Aorta (tissue), 5 donors: ENCODE measurements at regions not wholly inside any gene's neighbourhood (a gene's known extent, or its start where the extent isn't known, plus 50 kb on each side); places are given as distances from the start of the nearest gene placed in this dataset.

Experiments
- ATAC-seq: fragments of 200-7000 bp; cut with Tn5 transposase; one replicate; pipeline ENCODE4 v1.9.1; 2022; ENCODE audit warnings: moderate library complexity; ENCODE audit not compliant: low FRiP score
- DNase-seq, 2 donors: peaks; one replicate each; pipeline ENCODE4 v3.0.0-alpha.2; 2020
- H3K27ac ChIP-seq, 2 donors: one replicate each; pipeline ENCODE4 v1.5.1; 2013; ENCODE audit warnings: low read length in 2 of 2, mild to moderate bottlenecking in 2 of 2, moderate library complexity in 2 of 2, control low read depth in 1 of 2, inconsistent platforms in 1 of 2, low read depth in 1 of 2
- H3K27me3 ChIP-seq, 2 donors: one replicate each; pipeline ENCODE4 v1.6.1; 2013; ENCODE audit warnings: control low read depth in 1 of 2, low read length in 1 of 2, mild to moderate bottlenecking in 1 of 2, moderate library complexity in 1 of 2; ENCODE audit not compliant: insufficient read depth in 2 of 2, control insufficient read depth in 1 of 2
- H3K36me3 ChIP-seq, 2 donors: one replicate each; pipeline ENCODE4 v1.6.1; 2013; ENCODE audit warnings: control low read depth in 1 of 2, low read length in 1 of 2, mild to moderate bottlenecking in 1 of 2; ENCODE audit not compliant: insufficient read depth in 2 of 2, control insufficient read depth in 1 of 2
- H3K4me1 ChIP-seq, 2 donors: one replicate each; pipeline ENCODE4 v1.6.1; 2013; ENCODE audit warnings: low read length in 2 of 2, control low read depth in 1 of 2, mild to moderate bottlenecking in 1 of 2, moderate library complexity in 1 of 2; ENCODE audit not compliant: insufficient read depth in 2 of 2, control insufficient read depth in 1 of 2
- H3K4me3 ChIP-seq, 2 donors: one replicate each; pipeline ENCODE4 v1.5.1; 2013; ENCODE audit warnings: low read length in 2 of 2, control low read depth in 1 of 2, mild to moderate bottlenecking in 1 of 2
- H3K9me3 ChIP-seq: one replicate; pipeline ENCODE4 v1.6.1; 2013; ENCODE audit warnings: mild to moderate bottlenecking, low read length; ENCODE audit not compliant: control insufficient read depth
- WGBS, 2 donors: extraction: QIAGEN DNeasy Blood & Tissue Kit; methylation state at CpG; one replicate each; pipeline ENCODE4 v1.1.7; 2013; 5-methylcytosine and 5-hydroxymethylcytosine counted together
- intact Hi-C, 2 donors: fragments of 100-400 bp; cut with DNase I; formaldehyde crosslinking; loops; one replicate each; pipeline versions ENCODE4 v1.14.2 to v1.15.0; 2022
- donor health status: healthy with polysubstance abuse.
- donor health status: Bipolar disorder and iron deficiency.
- donor health status: DM: no; HTN: no; CAD: no.
- donor health status: DM: no; HTN: no; CAD: no.
- donor health status: DM: yes; HTN: yes; CAD: no.

DNA sequence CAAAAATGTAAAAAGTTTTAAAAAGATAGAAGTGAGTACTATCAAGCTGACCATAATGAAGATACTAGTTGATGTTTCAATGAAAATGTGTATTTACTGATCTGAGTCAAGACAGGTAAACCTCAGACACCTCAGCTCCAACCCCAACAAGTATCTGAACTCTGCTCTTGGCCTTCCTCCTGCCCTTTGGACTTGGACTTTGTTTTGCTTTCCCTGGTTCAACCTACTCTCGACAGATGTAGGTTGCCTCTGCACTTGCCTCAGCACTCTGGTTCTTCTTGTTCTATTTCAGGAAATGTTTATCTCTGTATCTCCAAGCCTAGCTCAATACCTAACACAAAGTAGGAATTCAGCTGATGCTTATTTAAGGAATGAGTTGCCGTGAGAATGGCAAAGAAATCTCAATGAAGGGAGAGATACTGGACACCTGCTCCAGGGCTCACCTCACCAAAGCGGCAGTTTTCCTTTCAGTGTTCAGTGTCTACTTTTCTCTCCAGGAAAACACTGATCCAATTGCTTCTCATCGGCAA, 248.8 kb upstream of the CTAGE1 start:
- peaks cover 4 to 6% of the 10 kb centered on the region in 2 donors for H3K4me1 ChIP-seq
- ATAC-seq, result no peak
- no peaks in the 10 kb centered on the region for H3K9me3 ChIP-seq
- H3K4me3 ChIP-seq, result no peak overlapping the region
- WGBS, 2 donors, result 56 to 63% methylated on average over 4 of the region's 4 CpGs
- no peak overlapping the region for H3K27ac ChIP-seq
- H3K36me3 ChIP-seq, result no peaks in the 10 kb centered on the region
- no peaks in the 10 kb centered on the region for H3K27me3 ChIP-seq
- DNase-seq, result no peak
- intact Hi-C loops, result no loop called here

DNA sequence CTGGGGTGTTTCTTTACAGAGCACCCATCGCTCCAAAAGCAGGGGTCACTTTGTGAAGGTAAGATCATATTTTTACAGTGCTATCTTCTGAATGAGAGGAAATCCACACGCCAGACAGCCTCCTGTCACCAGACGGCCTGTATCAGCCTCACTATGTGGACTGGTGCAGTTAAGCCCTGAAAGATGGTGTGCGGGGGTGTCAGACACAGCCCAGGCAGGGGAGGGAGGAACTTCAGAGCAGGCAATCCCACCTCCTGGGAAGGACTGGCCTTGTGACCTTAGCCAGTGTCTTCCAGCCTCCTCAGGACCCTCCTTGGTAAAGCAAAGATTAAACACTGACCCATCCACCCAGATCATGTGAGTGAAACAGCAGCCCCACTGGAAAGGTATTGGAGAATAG, 249.4 kb upstream of the CTAGE1 start:
- Histone ChIP-seq H3K27ac (no peak overlapping the region), H3K9me3 (no peaks in the 10 kb centered on the region), H3K36me3 (no peaks in the 10 kb centered on the region), H3K27me3 (no peaks in the 10 kb centered on the region), H3K4me1 (peaks cover 4 to 6% of the 10 kb centered on the region in 2 donors), H3K4me3 (no peak overlapping the region)
- ATAC-seq, result no peak
- intact Hi-C loops, result no loop called here
- 91 to 92% methylated on average over 4 of the region's 4 CpGs for WGBS, 2 donors
- no peak for DNase-seq

DNA sequence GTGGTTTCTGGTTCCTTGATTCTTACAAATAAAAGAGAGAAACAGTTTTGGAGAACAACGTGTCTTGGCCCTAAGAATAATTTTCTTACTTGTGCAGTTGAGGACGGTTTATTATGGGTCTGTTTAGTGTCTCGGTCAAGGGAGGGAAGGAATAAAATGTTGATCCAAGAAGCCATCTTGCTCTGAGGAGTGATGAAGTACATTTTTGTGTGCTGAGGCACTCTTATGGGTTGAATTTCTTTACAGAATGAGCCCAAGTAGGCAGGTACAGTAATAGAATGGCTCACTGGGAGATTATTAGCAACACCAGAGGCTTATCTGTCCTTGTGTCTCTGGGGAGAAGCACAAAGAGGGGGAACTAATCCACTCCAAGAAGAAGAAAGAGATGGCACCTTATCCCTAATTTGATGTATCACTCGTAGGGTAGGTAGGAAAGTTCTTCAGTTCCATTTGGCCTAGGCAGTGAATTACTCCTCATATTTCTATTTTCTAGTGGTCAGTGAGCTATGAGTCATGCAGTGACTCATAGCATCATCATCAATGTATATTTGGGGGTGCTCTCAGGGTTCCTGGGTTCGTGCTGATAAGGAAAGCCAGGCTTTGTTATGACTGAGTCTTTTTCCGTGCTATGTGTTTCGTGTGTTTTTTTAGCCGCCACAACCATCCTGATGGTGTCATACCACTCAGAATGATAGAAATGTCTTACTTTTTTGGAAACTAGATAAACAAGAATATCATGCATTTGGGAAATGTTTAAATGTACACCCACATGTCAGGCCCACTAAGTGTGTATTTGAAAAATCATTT, 250.1 kb upstream of the CTAGE1 start:
- no peaks in the 10 kb centered on the region for H3K36me3 ChIP-seq
- peaks cover 4 to 6% of the 10 kb centered on the region in 2 donors for H3K4me1 ChIP-seq
- intact Hi-C loops, result no loop called here
- H3K27ac ChIP-seq, result no peak overlapping the region
- no peaks in the 10 kb centered on the region for H3K27me3 ChIP-seq
- no peaks in the 10 kb centered on the region for H3K9me3 ChIP-seq
- WGBS, 2 donors, result 16 to 17% methylated on average over 8 of the region's 8 CpGs
- no peak for ATAC-seq
- no peak for DNase-seq
- no peak overlapping the region for H3K4me3 ChIP-seq

DNA sequence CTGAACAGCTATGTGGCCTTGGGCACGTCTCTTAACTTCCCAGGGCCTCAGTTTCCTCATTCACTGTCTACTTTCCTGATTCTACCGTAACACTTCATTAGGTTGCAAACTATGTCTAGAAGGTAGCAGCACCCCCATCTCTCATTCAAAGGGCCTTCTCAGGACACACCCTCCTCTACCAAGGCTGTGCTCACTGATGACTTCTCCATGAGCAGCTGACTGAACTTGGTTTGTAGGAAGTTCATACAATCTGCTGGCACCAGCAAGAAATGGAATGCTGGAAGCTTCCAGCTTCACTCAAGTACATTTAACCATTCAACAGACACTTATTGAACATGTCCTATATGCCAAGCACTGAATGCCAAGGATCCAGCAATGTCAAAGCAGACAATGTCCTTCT, 250.8 kb upstream of the CTAGE1 start:
- intact Hi-C loops, result no loop called here
- Histone ChIP-seq H3K4me3 (no peak overlapping the region), H3K4me1 (peaks cover 4 to 6% of the 10 kb centered on the region in 2 donors), H3K27ac (no peak overlapping the region), H3K9me3 (no peaks in the 10 kb centered on the region), H3K27me3 (no peaks in the 10 kb centered on the region), H3K36me3 (no peaks in the 10 kb centered on the region)
- WGBS, 2 donors, result 48 to 70% methylated on average over 2 of the region's 2 CpGs
- no peak for ATAC-seq
- no peak for DNase-seq

DNA sequence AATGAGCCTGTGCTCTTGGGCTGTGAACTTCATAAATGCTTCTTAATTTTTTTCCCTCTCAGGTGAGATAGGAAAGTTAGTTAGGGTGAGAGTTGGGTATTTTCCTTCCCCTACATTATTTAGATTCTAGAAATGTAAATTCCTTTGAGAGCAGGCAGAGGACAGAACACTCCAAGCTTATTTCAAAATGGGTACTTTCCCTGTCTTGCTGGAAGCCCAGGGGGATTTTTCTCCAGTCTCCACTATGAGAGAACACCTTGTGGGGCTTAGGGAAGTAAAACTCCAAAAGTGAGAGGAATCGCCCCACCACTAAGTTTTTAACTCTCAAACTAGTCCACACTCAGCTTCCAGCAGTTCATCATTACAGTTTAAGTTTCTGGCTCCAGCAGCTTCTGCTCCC, 253.2 kb upstream of the CTAGE1 start:
- WGBS, 2 donors, result 40 to 59% methylated on average over 1 of the region's 1 CpG
- H3K9me3 ChIP-seq, result peaks cover 1% of the 10 kb centered on the region
- H3K4me3 ChIP-seq, result no peak overlapping the region
- no peak for ATAC-seq
- no peaks in the 10 kb centered on the region for H3K27me3 ChIP-seq
- no peak for DNase-seq
- H3K36me3 ChIP-seq, result no peaks in the 10 kb centered on the region
- intact Hi-C loops, result no loop called here
- H3K27ac ChIP-seq, result no peak overlapping the region
- H3K4me1 ChIP-seq, result peaks cover 4 to 6% of the 10 kb centered on the region in 2 donors

DNA sequence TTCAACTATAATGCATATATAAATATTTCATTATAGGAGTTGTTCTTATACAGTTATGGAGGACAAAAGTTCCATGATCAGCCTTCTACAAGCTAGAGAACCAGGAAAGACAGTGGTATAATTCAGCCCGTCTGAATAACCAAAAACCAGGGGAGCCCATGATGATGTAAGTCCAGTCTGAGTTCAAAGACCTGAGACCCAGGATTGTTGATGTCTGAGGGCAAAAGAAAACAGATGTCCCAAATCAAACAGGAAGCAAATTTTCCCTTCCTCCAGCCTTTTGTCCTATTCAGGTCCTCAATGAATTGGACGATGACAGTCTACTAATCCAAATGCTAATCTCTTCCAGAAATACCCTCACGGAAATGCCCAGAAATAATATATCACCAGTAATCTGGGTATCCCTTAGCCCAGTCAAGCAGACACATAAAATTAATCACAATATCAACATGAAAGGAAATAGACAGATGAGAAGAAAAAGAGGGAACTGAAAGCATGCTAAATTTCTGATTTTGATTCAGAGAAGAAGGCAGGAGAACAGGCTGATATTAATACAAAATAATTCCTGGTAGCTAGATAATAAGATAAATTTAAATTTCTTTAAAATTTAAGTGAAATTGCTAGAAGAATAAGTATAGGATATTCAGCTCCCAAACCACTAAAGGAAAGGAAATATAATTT, 255.6 kb upstream of the CTAGE1 start:
- Histone ChIP-seq H3K27ac (no peak overlapping the region), H3K4me1 (peaks cover 2 to 3% of the 10 kb centered on the region in 2 donors), H3K27me3 (no peaks in the 10 kb centered on the region), H3K36me3 (no peaks in the 10 kb centered on the region), H3K9me3 (peaks cover 1% of the 10 kb centered on the region), H3K4me3 (no peak overlapping the region)
- DNase-seq (no peak), ATAC-seq (no peak)
- intact Hi-C loops, result no loop called here
- 61 to 96% methylated on average over 3 of the region's 3 CpGs for WGBS, 2 donors

DNA sequence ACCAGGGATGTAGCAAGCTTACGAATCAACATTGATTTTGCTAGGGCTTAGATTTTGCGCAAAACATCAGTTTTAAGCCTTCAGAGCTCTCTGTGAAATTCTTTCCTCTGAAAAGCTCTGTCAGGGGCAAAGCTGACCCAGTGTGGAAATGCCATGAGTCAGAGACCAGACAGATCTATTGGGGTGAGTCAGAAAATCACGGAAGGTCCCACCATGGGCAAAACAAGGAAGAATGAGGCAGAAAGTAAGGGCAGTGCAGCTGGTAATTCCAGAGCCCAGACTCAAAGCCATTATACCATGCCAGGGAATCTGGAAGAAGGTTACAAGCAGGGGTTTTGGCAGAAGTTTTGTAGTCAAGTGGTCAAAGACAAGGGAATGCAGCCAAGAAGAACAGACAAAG, 256.6 kb upstream of the CTAGE1 start:
- no peak overlapping the region for H3K4me3 ChIP-seq
- H3K9me3 ChIP-seq, result peaks cover 1% of the 10 kb centered on the region
- intact Hi-C loops, result no loop called here
- no peaks in the 10 kb centered on the region for H3K36me3 ChIP-seq
- no peak for DNase-seq
- ATAC-seq, result no peak
- no peaks in the 10 kb centered on the region for H3K4me1 ChIP-seq
- H3K27ac ChIP-seq, result no peak overlapping the region
- 48 to 52% methylated on average over 3 of the region's 3 CpGs for WGBS, 2 donors
- H3K27me3 ChIP-seq, result no peaks in the 10 kb centered on the region

DNA sequence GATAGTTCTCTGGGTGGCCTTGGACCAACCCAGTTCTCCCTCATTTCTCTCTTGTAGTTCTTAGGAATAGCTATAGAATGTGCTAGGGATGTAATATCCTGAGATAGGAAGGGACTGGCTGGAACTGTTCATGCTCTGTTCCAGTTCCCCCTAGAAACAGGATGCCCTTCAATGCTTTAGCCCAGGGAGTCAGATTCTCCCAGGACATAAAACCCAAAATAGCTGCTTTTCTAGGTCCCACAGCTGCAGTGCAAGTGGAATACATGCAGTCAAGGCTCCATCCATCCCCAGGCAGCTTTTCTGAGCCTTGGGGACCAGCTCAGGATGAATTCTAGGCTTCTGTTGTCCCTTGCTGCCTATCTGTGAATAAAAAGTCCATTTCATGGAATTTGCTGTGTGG, 257.3 kb upstream of the CTAGE1 start:
- DNase-seq (no peak), ATAC-seq (no peak)
- Histone ChIP-seq H3K9me3 (peaks cover 1% of the 10 kb centered on the region), H3K4me1 (no peaks in the 10 kb centered on the region), H3K4me3 (no peak overlapping the region), H3K36me3 (no peaks in the 10 kb centered on the region), H3K27me3 (no peaks in the 10 kb centered on the region), H3K27ac (no peak overlapping the region)
- intact Hi-C loops, result no loop called here

DNA sequence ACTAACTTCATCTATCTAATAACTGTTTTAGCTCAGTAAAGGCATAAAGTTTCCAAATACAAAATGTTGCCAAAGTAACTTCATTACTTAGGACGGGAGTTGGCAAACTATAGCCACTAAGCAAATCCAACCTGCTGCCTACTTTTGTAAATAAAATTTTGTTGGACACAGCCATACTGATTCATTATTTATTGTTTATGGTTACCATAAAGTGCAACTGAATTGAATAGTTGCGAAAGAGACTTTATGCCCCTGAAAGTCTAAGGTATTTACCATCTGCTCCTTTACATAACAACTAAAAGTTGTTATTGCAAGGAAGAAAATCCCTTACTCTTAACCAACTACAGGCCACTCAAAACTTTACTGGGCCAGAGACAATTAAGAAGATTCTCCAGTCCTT, 256.7 kb upstream of the RBBP8 start:
- H3K4me3 ChIP-seq, result no peak overlapping the region
- H3K27me3 ChIP-seq, result no peaks in the 10 kb centered on the region
- WGBS, 2 donors, result 35 to 54% methylated on average over 2 of the region's 2 CpGs
- H3K36me3 ChIP-seq, result no peaks in the 10 kb centered on the region
- peaks cover 1% of the 10 kb centered on the region for H3K9me3 ChIP-seq
- intact Hi-C loops, result no loop called here
- no peaks in the 10 kb centered on the region for H3K4me1 ChIP-seq
- ATAC-seq, result no peak
- DNase-seq, result no peak
- no peak overlapping the region for H3K27ac ChIP-seq
